ENCODE measurements at regions not wholly inside any gene's neighbourhood (a gene's known extent, or its start where the extent isn't known, plus 50 kb on each side); places are given as distances from the start of the nearest gene placed in this dataset.

GRCh38 chr15:95837341-95838004 is 493.0 kb upstream of the NR2F2 start:
- Histone ChIP-seq H2BK15ac (ENCODE audit: low read length) (no peak overlapping the region), H3K79me1 (ENCODE audit: low read depth, low read length) (no peaks in the 10 kb centered on the region), H3K23me2 (ENCODE audit: low read depth, low read length) (no peaks in the 10 kb centered on the region), H2BK120ac (replicated peaks; ENCODE audit: low read depth, low read length) (no peak overlapping the region), H3K4me2 (ENCODE audit: insufficient read depth in 1 of 2, low read depth in 2 of 2, low read length in 2 of 2) (no peak overlapping the region), H3K27ac (ENCODE audit: low read depth, low read length) (no peak overlapping the region), H3K4me1 (replicated peaks in 1 of 4; ENCODE audit: control insufficient read depth in 3 of 4, insufficient read depth in 4 of 4, low read length in 3 of 4) (no peaks in the 10 kb centered on the region), H3K4ac (replicated peaks; ENCODE audit: insufficient read length, low read depth, low read length) (no peak overlapping the region), H3K14ac (ENCODE audit: insufficient read length) (no peak overlapping the region), H3K79me2 (ENCODE audit: control insufficient read depth in 1 of 2, insufficient read depth in 2 of 2, low read length in 2 of 2) (no peaks in the 10 kb centered on the region), H2BK12ac (ENCODE audit: low read depth, low read length) (no peak overlapping the region), H3K18ac (ENCODE audit: extremely low read depth, low read length) (no peak overlapping the region), H2BK5ac (ENCODE audit: low read depth, low read length) (no peak overlapping the region), H3K27me3 (replicated peaks in 1 of 4; ENCODE audit: control insufficient read depth in 3 of 4, extremely low read depth in 1 of 4, insufficient read depth in 3 of 4, low read length in 3 of 4) (no peaks in the 10 kb centered on the region), H4K5ac (ENCODE audit: insufficient read length, low read depth, low read length) (no peak overlapping the region), H3K56ac (replicated peaks; ENCODE audit: insufficient read length, low read depth, low read length) (no peak overlapping the region), H3K9ac (replicated peaks in 1 of 4; ENCODE audit: extremely low read depth in 1 of 4, low read depth in 3 of 4, low read length in 3 of 4) (no peak overlapping the region), H2BK20ac (ENCODE audit: low read length) (no peak overlapping the region), H3K9me3 (ENCODE audit: insufficient read depth in 2 of 2, low read depth in 1 of 2, low read length in 1 of 2) (no peaks in the 10 kb centered on the region), H4K8ac (ENCODE audit: extremely low read depth, insufficient read depth, low read length) (no peak overlapping the region), H2AFZ (ENCODE audit: low read length) (no peak overlapping the region), H2AK5ac (ENCODE audit: low read depth, low read length) (no peak overlapping the region), H4K20me1 (replicated peaks in 1 of 2; ENCODE audit: control insufficient read depth in 1 of 2, insufficient read depth in 2 of 2, low read length in 2 of 2) (no peaks in the 10 kb centered on the region), H4K91ac (replicated peaks; ENCODE audit: insufficient read length, low read length) (no peak overlapping the region), H3K4me3 (ENCODE audit: extremely low read depth in 1 of 4, insufficient read depth in 2 of 4, low read depth in 3 of 4, low read length in 4 of 4) (no peak overlapping the region), H3K36me3 (ENCODE audit: control insufficient read depth in 2 of 4, insufficient read depth in 4 of 4, low read length in 3 of 4) (no peaks in the 10 kb centered on the region), H3K23ac (ENCODE audit: insufficient read length) (no peak overlapping the region)
- WGBS, 2 experiments (ENCODE audit: extremely low coverage in 1 of 2, insufficient coverage in 1 of 2, insufficient read length in 1 of 2, insufficient replicate concordance in 2 of 2, low coverage in 1 of 2, low lambda C conversion rate in 2 of 2, missing lambda C conversion rate in 1 of 2), result 97% methylated on average over 4 of the region's 4 CpGs; no CpG with 5 or more reads in 1 of the 2 experiments
- DNase-seq (ENCODE audit: low read depth in 1 of 2, low spot score in 2 of 2) (no peak), FAIRE-seq (no peak)
- ChIA-PET CTCF (ENCODE audit: partially characterized antibody) (interaction anchor here (0.6 kb wide), 1 partner anchor 580 kb away, joined by 3 read pairs; no protein-coding TSS in a partner anchor), POLR2A (ENCODE audit: partially characterized antibody) (no interaction called here)
- no peak for TF ChIP-seq ATF3 (IDR thresholded peaks at IDR 0.05; ENCODE audit: insufficient read depth, low read depth, low read length)
- TF ChIP-seq TBP (IDR thresholded peaks at IDR 0.05; ENCODE audit: low read depth, low read length), result no peak
- no peak for TF ChIP-seq POLR2AphosphoS5 (IDR thresholded peaks at IDR 0.05; ENCODE audit: low read depth, low read length)
- no peak for TF ChIP-seq KDM1A (IDR thresholded peaks at IDR 0.05; ENCODE audit: borderline replicate concordance, low read length)
- no peak for TF ChIP-seq TCF12 (IDR thresholded peaks at IDR 0.05; ENCODE audit: low read depth, low read length)
- no peak for TF ChIP-seq JUN (IDR thresholded peaks at IDR 0.05; ENCODE audit: low read depth, low read length)
- TF ChIP-seq NRF1 (IDR thresholded peaks at IDR 0.05; ENCODE audit: low read depth, low read length), result no peak
- no peak for TF ChIP-seq BACH1 (IDR thresholded peaks at IDR 0.05; ENCODE audit: low read length)
- no peak for TF ChIP-seq USF2 (IDR thresholded peaks at IDR 0.05; ENCODE audit: low read length)

All from H1 (cell line).